ENCODE measurements at regions not wholly inside any gene's neighbourhood (a gene's known extent, or its start where the extent isn't known, plus 50 kb on each side); places are given as distances from the start of the nearest gene placed in this dataset.

DNA sequence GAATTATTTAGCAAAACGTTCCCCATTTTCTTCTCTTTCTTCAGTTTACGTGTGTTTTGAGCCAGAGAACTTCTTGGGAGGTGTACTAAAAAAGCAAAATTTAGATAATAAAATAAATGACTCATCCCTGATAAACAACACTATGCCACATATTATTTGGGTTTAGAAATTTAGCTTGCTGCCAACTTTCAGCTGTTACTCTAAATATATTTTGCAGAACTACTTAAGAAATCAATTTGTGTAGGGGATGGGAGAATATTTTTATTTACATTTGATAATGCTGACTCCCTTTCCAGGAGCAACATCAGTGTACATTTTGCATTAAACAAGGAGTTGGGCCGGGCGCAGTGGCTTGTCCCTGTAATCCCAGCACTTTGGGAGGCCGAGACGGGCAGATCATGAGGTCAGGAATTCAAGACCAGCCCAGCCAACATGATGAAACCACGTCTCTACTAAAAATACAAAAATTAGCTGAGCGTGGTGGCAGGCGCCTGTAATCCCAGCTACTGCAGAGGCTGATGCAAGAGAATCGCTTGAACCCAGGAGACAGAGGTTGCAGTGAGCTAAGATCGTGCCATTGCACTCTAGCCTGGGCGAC is 151.4 kb upstream of the ZRANB2 start:
- TF ChIP-seq, protein P1, sequence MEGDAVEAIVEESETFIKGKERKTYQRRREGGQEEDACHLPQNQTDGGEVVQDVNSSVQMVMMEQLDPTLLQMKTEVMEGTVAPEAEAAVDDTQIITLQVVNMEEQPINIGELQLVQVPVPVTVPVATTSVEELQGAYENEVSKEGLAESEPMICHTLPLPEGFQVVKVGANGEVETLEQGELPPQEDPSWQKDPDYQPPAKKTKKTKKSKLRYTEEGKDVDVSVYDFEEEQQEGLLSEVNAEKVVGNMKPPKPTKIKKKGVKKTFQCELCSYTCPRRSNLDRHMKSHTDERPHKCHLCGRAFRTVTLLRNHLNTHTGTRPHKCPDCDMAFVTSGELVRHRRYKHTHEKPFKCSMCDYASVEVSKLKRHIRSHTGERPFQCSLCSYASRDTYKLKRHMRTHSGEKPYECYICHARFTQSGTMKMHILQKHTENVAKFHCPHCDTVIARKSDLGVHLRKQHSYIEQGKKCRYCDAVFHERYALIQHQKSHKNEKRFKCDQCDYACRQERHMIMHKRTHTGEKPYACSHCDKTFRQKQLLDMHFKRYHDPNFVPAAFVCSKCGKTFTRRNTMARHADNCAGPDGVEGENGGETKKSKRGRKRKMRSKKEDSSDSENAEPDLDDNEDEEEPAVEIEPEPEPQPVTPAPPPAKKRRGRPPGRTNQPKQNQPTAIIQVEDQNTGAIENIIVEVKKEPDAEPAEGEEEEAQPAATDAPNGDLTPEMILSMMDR (IDR thresholded peaks at IDR 0.05; ENCODE audit: low read depth, low read length, poor library complexity, severe bottlenecking), result no peak
- no peak for TF ChIP-seq EZH2phosphoT487 (IDR thresholded peaks at IDR 0.05; ENCODE audit: borderline replicate concordance, low read length)
- H3F3A ChIP-seq (ENCODE audit: control insufficient read depth, insufficient read depth), result no peaks in the 10 kb centered on the region

DNA sequence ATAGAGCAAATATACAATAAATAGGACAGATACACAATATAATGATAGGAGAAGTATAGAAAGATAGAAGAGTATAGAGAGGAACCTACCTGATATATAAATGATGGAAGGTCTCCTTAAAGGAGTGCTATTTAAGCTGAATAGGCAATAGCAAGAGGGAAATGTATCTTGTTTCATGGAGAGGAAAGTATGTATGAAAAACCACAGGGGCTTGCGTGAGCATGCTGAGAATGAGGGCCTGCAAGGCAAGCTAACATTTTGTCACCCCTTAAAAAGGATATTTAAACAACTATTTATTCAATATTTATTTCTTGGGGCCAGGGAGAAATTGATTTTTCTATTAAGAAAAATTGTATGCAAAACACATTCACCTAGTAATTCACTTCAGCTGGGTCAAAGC is 150.9 kb upstream of the ZRANB2 start:
- no peaks in the 10 kb centered on the region for H3K79me2 ChIP-seq (ENCODE audit: control insufficient read depth, low read length)
- H4K20me1 ChIP-seq (ENCODE audit: control insufficient read depth, insufficient read depth, low read depth, low read length), result no peaks in the 10 kb centered on the region
- H3K9me2 ChIP-seq (replicated peaks; ENCODE audit: control insufficient read depth, low read length), result no peaks in the 10 kb centered on the region
- H3K4me2 ChIP-seq (ENCODE audit: low read length), result no peak overlapping the region
- H3K27ac ChIP-seq (ENCODE audit: low read depth, low read length), result no peak overlapping the region
- no peak overlapping the region for H3K4me3 ChIP-seq (ENCODE audit: low read length)
- H3K4me1 ChIP-seq (ENCODE audit: control insufficient read depth, low read length), result no peaks in the 10 kb centered on the region
- no peaks in the 10 kb centered on the region for H3K9me3 ChIP-seq (ENCODE audit: control insufficient read depth, insufficient read depth, low read length)
- no peaks in the 10 kb centered on the region for H3F3A ChIP-seq (ENCODE audit: control insufficient read depth, insufficient read depth)
- no peaks in the 10 kb centered on the region for H3K27me3 ChIP-seq (ENCODE audit: control insufficient read depth, low read length)
- TF ChIP-seq, protein P1 (IDR thresholded peaks at IDR 0.05; ENCODE audit: low read depth, low read length, poor library complexity, severe bottlenecking), result no peak
- no peak for TF ChIP-seq EZH2phosphoT487 (IDR thresholded peaks at IDR 0.05; ENCODE audit: borderline replicate concordance, low read length)
- H3K36me3 ChIP-seq (ENCODE audit: control insufficient read depth, low read length), result no peaks in the 10 kb centered on the region

More for the DNA sequence above, 151.4 kb upstream of the ZRANB2 start:
- H3K4me3 ChIP-seq (ENCODE audit: low read length), result no peak overlapping the region
- H3K4me2 ChIP-seq (ENCODE audit: low read length), result no peak overlapping the region
- H3K27me3 ChIP-seq (ENCODE audit: control insufficient read depth, low read length), result no peaks in the 10 kb centered on the region
- H3K27ac ChIP-seq (ENCODE audit: low read depth, low read length), result no peak overlapping the region
- H3K9me2 ChIP-seq (replicated peaks; ENCODE audit: control insufficient read depth, low read length), result no peaks in the 10 kb centered on the region
- no peaks in the 10 kb centered on the region for H3K4me1 ChIP-seq (ENCODE audit: control insufficient read depth, low read length)
- no peaks in the 10 kb centered on the region for H3K79me2 ChIP-seq (ENCODE audit: control insufficient read depth, low read length)
- H3K36me3 ChIP-seq (ENCODE audit: control insufficient read depth, low read length), result no peaks in the 10 kb centered on the region
- no peaks in the 10 kb centered on the region for H3K9me3 ChIP-seq (ENCODE audit: control insufficient read depth, insufficient read depth, low read length)
- no peaks in the 10 kb centered on the region for H4K20me1 ChIP-seq (ENCODE audit: control insufficient read depth, insufficient read depth, low read depth, low read length)

DNA sequence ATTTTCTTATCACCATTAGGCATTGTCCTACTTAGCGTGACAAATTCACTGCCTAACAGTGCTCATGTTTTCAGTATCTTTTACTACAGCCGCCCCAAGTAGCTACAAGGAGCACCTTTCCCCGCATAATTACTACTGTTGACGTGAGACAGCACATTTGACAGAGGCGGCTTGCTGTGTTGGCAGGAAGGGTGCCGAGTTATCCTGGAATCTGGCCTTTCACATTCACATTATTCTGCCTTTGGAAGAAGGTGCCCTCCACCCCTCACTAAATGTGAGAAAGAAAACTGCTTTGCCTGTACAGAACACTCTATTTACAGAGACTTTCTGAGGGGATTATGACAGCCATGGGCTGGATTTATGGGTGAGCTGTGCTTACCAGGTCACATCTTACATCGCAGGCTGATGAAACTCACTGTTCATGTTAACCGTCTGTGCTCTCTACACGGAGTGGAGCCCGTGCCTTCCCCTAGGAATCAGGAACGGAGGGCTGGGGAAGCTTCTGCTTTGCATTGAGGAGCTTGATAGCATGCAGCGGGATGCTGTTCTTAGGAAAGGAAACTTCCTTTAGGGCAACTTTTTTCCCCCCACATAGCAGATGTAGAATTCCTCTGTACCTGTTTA is 148.0 kb upstream of the ZRANB2 start:
- H3K4me1 ChIP-seq (ENCODE audit: control insufficient read depth, low read length), result no peaks in the 10 kb centered on the region
- no peak overlapping the region for H3K27ac ChIP-seq (ENCODE audit: low read depth, low read length)
- H3K4me2 ChIP-seq (ENCODE audit: low read length), result no peak overlapping the region
- H3K9me3 ChIP-seq (ENCODE audit: control insufficient read depth, insufficient read depth, low read length), result no peaks in the 10 kb centered on the region
- no peaks in the 10 kb centered on the region for H3K27me3 ChIP-seq (ENCODE audit: control insufficient read depth, low read length)
- H3F3A ChIP-seq (ENCODE audit: control insufficient read depth, insufficient read depth), result no peaks in the 10 kb centered on the region
- TF ChIP-seq, protein P1 (IDR thresholded peaks at IDR 0.05; ENCODE audit: low read depth, low read length, poor library complexity, severe bottlenecking), result no peak
- TF ChIP-seq EZH2phosphoT487 (IDR thresholded peaks at IDR 0.05; ENCODE audit: borderline replicate concordance, low read length), result no peak
- H3K79me2 ChIP-seq (ENCODE audit: control insufficient read depth, low read length), result no peaks in the 10 kb centered on the region
- H3K36me3 ChIP-seq (ENCODE audit: control insufficient read depth, low read length), result no peaks in the 10 kb centered on the region
- H3K9me2 ChIP-seq (replicated peaks; ENCODE audit: control insufficient read depth, low read length), result no peaks in the 10 kb centered on the region
- H4K20me1 ChIP-seq (ENCODE audit: control insufficient read depth, insufficient read depth, low read depth, low read length), result no peaks in the 10 kb centered on the region
- H3K4me3 ChIP-seq (ENCODE audit: low read length), result no peak overlapping the region
